ENCODE measurements at regions not wholly inside any gene's neighbourhood (a gene's known extent, or its start where the extent isn't known, plus 50 kb on each side); places are given as distances from the start of the nearest gene placed in this dataset.

DNA sequence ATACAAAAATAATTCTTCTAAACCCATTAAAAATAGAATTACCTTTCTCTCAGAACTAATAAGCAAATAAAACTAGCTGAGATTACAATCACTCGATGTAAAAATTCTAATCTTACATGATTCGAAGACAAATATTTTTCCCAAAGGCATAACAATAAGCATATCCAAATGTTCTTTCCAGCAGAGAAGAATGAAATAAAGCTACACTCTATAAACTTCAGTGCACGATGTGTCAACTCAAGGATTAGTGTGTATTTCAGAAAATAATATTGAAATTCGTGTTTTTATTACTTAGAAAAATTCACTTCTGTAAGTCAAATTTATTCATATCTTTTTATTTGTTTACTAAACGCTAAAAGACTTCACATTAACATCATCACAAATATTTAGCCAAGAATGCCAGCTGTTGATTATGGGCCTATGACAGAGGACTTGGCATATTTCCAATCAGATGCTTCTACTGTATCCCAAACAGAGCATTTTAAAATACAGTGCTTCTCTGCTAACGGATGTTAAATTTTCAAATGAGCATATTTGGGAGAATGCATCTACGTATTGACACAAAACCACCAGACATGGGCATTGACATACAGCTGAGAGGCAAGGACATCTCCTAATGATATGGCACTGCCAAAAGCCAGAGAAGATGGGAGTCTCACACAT is 54.7 kb upstream of the PDE7B start:
- DNase-seq (ENCODE audit: low read depth in 3 of 3, low spot score in 2 of 3) = no peak

DNA sequence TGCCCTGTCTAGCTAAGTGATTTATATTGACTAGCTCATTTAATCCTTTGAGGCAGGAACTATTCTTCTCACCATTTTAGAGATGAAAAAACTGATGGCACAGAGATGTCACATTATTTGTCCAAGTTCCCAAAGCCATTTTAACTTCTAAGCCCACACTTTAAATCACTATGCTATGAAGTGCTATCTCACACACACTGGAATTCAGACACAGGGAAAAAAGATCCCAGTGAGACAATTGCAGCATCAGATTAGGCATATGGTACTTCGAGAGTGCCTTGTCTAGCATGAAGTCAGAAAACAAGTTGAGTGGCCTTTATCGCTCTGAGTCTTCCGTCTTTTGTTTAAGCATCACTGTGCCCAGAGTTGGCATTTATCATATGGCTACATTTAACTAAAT is 54.1 kb upstream of the PDE7B start:
- DNase-seq (ENCODE audit: low read depth in 3 of 3, low spot score in 2 of 3) = no peak

DNA sequence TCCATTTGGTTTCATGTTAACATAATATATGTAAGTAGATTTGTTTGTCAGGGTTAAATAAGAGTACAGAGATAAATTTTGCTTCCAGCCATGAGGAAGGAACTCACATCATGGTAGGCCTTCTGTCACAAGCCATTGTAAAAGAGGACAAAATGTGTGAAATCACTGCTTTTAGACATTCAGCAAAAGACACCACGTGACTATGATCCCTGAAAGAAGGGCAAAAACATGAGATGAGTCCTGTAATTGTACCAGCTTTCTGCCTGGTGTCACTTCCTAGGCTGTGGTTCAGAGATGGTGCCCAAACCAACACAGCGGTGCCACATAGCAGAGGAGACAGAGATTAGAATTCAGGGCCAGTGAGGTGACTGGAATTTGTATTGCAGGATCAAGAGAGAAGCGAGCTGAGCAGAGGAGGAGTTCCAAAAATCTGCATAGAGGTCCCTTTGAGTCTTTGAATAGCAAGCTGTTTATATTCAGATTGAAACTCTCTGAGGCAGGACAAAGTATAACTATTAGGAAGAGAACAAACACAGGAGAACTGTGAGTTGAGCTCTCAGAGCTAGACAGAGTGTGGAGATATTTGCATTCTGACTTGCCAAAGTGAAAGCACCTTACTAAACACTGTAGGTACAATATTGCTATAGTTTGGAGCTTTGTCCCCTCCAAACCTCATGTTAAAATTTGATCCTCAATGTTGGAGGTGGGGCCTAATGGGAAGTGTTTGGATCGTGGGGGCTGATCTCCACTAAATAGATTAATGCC is 52.6 kb upstream of the PDE7B start:
- DNase-seq (ENCODE audit: low read depth in 3 of 3, low spot score in 2 of 3) = no peak
